ENCODE measurements at regions not wholly inside any gene's neighbourhood (a gene's known extent, or its start where the extent isn't known, plus 50 kb on each side); places are given as distances from the start of the nearest gene placed in this dataset.

- no peaks in the 10 kb centered on the region for H3K79me1 ChIP-seq (ENCODE audit: low read length)
- H3K4me1 ChIP-seq (ENCODE audit: control insufficient read depth in 1 of 2, insufficient read depth in 2 of 2, low read length in 2 of 2): no peaks in the 10 kb centered on the region
- no peak overlapping the region for H2BK12ac ChIP-seq (ENCODE audit: low read length)
- no peaks in the 10 kb centered on the region for H3K27me3 ChIP-seq (ENCODE audit: insufficient read depth, low read length)
- H2BK5ac ChIP-seq (ENCODE audit: low read depth, low read length, poor library complexity): no peak overlapping the region
- no peaks in the 10 kb centered on the region for H3K79me2 ChIP-seq (ENCODE audit: control insufficient read depth, insufficient read depth, low read length, poor library complexity)
- H4K8ac ChIP-seq (ENCODE audit: low read depth, low read length): no peak overlapping the region
- H3K14ac ChIP-seq (ENCODE audit: low read length): no peak overlapping the region
- no peak overlapping the region for H3K27ac ChIP-seq (ENCODE audit: low read depth, low read length)
- H3K23ac ChIP-seq (ENCODE audit: low read length): no peak overlapping the region
- DNase-seq: no peak
- no peak overlapping the region for H3K4me2 ChIP-seq (ENCODE audit: low read length)
- no peak overlapping the region for H3K4ac ChIP-seq (ENCODE audit: low read depth, low read length)
- no peak overlapping the region for H4K12ac ChIP-seq (ENCODE audit: low read depth, low read length)
- H3K36me3 ChIP-seq (ENCODE audit: control insufficient read depth in 1 of 2, insufficient read depth in 2 of 2, low read length in 2 of 2): no peaks in the 10 kb centered on the region
- peaks cover 3% of the 10 kb centered on the region for H3K9me3 ChIP-seq (ENCODE audit: insufficient read depth, low read depth, low read length)
- no peak overlapping the region for H3K9ac ChIP-seq (ENCODE audit: low read length)
- no peak overlapping the region for H2AFZ ChIP-seq (ENCODE audit: insufficient read depth, low read length, poor library complexity)
- H2BK120ac ChIP-seq (ENCODE audit: insufficient read depth, low read length, poor library complexity): no peak overlapping the region
- no peak overlapping the region for H3K4me3 ChIP-seq (ENCODE audit: low read depth, low read length)
- H4K91ac ChIP-seq (ENCODE audit: low read depth, low read length): no peak overlapping the region
- no CpG with 5 or more reads among the region's 2 CpGs for WGBS (ENCODE audit: extremely low coverage, insufficient coverage, insufficient read length)
- no peak overlapping the region for H2AK5ac ChIP-seq (ENCODE audit: low read length)
- no peak overlapping the region for H3K18ac ChIP-seq (ENCODE audit: low read length)
These were observed 107.9 kb downstream of the KCNF1 start for GRCh38 chr2:11019614-11020013.

GRCh38 chr2:11022064-11022463 is 110.3 kb downstream of the KCNF1 start:
- no CpG with 5 or more reads among the region's 6 CpGs for WGBS (ENCODE audit: extremely low coverage, insufficient coverage, insufficient read length)
- H3K36me3 ChIP-seq (ENCODE audit: control insufficient read depth in 1 of 2, insufficient read depth in 2 of 2, low read length in 2 of 2): no peaks in the 10 kb centered on the region

DNA sequence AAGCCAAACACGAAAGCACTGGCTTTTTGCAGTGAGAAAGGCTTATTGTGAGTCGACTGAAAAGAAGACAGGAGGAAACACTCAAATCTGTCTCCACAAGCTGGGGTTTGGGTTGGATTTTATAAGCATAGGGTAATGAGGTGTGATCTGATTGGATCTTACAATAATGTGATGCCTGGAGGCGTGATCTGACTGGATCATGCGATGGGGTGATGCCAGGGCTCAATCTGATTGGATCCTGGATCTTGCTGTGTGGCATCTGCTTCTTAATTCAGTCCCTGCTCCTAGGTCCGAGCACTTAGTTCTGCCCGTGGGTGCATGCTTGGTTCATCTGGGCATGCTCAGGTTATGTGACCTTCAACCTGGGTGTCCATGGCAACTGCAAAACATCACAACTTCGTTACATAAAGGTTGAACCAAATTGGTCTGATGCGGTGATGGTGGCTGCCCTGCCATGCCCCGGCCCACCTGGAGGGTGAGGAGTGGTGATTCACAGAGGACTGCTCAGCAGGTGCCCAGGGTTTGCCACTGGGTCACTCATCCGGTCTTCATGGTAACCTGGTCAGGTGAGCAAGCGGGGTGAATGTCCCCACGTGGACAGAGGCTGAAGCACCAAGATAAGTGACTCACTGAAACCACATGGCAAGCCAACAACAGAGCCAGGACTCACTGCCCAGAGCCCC is 111.0 kb downstream of the KCNF1 start:
- H4K12ac ChIP-seq (ENCODE audit: low read depth, low read length): no peak overlapping the region
- H3K79me1 ChIP-seq (ENCODE audit: low read length): no peaks in the 10 kb centered on the region
- DNase-seq: no peak
- no CpG with 5 or more reads among the region's 12 CpGs for WGBS (ENCODE audit: extremely low coverage, insufficient coverage, insufficient read length)
- no peaks in the 10 kb centered on the region for H3K36me3 ChIP-seq (ENCODE audit: control insufficient read depth in 1 of 2, insufficient read depth in 2 of 2, low read length in 2 of 2)
- H3K18ac ChIP-seq (ENCODE audit: low read length): no peak overlapping the region
- H3K79me2 ChIP-seq (ENCODE audit: control insufficient read depth, insufficient read depth, low read length, poor library complexity): no peaks in the 10 kb centered on the region
- no peak overlapping the region for H2BK12ac ChIP-seq (ENCODE audit: low read length)
- H3K9me3 ChIP-seq (ENCODE audit: insufficient read depth, low read depth, low read length): peaks cover 3% of the 10 kb centered on the region
- no peak overlapping the region for H3K4me2 ChIP-seq (ENCODE audit: low read length)
- H4K91ac ChIP-seq (ENCODE audit: low read depth, low read length): no peak overlapping the region
- no peak overlapping the region for H2BK5ac ChIP-seq (ENCODE audit: low read depth, low read length, poor library complexity)
- no peak overlapping the region for H3K14ac ChIP-seq (ENCODE audit: low read length)
- H3K4me1 ChIP-seq (ENCODE audit: control insufficient read depth in 1 of 2, insufficient read depth in 2 of 2, low read length in 2 of 2): no peaks in the 10 kb centered on the region
- no peak overlapping the region for H3K23ac ChIP-seq (ENCODE audit: low read length)
- H3K27ac ChIP-seq (ENCODE audit: low read depth, low read length): no peak overlapping the region
- no peak overlapping the region for H3K4me3 ChIP-seq (ENCODE audit: low read depth, low read length)
- no peak overlapping the region for H4K8ac ChIP-seq (ENCODE audit: low read depth, low read length)
- H3K9ac ChIP-seq (ENCODE audit: low read length): no peak overlapping the region
- no peak overlapping the region for H3K4ac ChIP-seq (ENCODE audit: low read depth, low read length)
- H3K27me3 ChIP-seq (ENCODE audit: insufficient read depth, low read length): peaks cover 2% of the 10 kb centered on the region
- no peak overlapping the region for H2BK120ac ChIP-seq (ENCODE audit: insufficient read depth, low read length, poor library complexity)
- no peak overlapping the region for H2AFZ ChIP-seq (ENCODE audit: insufficient read depth, low read length, poor library complexity)
- H2AK5ac ChIP-seq (ENCODE audit: low read length): no peak overlapping the region

More at GRCh38 chr2:11022064-11022463, 110.3 kb downstream of the KCNF1 start:
- no peak overlapping the region for H2AK5ac ChIP-seq (ENCODE audit: low read length)
- H3K27me3 ChIP-seq (ENCODE audit: insufficient read depth, low read length): no peaks in the 10 kb centered on the region
- H3K4me2 ChIP-seq (ENCODE audit: low read length): no peak overlapping the region
- H3K79me1 ChIP-seq (ENCODE audit: low read length): no peaks in the 10 kb centered on the region
- no peak overlapping the region for H4K8ac ChIP-seq (ENCODE audit: low read depth, low read length)
- no peak overlapping the region for H2AFZ ChIP-seq (ENCODE audit: insufficient read depth, low read length, poor library complexity)
- no peaks in the 10 kb centered on the region for H3K79me2 ChIP-seq (ENCODE audit: control insufficient read depth, insufficient read depth, low read length, poor library complexity)
- no peak overlapping the region for H3K4ac ChIP-seq (ENCODE audit: low read depth, low read length)
- no peak overlapping the region for H2BK120ac ChIP-seq (ENCODE audit: insufficient read depth, low read length, poor library complexity)
- H3K9me3 ChIP-seq (ENCODE audit: insufficient read depth, low read depth, low read length): peaks cover 3% of the 10 kb centered on the region
- H4K12ac ChIP-seq (ENCODE audit: low read depth, low read length): no peak overlapping the region
- no peak overlapping the region for H3K14ac ChIP-seq (ENCODE audit: low read length)
- H3K4me1 ChIP-seq (ENCODE audit: control insufficient read depth in 1 of 2, insufficient read depth in 2 of 2, low read length in 2 of 2): no peaks in the 10 kb centered on the region
- H3K9ac ChIP-seq (ENCODE audit: low read length): no peak overlapping the region
- no peak overlapping the region for H4K91ac ChIP-seq (ENCODE audit: low read depth, low read length)
- H2BK5ac ChIP-seq (ENCODE audit: low read depth, low read length, poor library complexity): no peak overlapping the region
- DNase-seq: no peak
- H3K4me3 ChIP-seq (ENCODE audit: low read depth, low read length): no peak overlapping the region
- no peak overlapping the region for H3K18ac ChIP-seq (ENCODE audit: low read length)
- H3K23ac ChIP-seq (ENCODE audit: low read length): no peak overlapping the region
- no peak overlapping the region for H2BK12ac ChIP-seq (ENCODE audit: low read length)
- no peak overlapping the region for H3K27ac ChIP-seq (ENCODE audit: low read depth, low read length)

- Histone ChIP-seq H3K4me3 (ENCODE audit: low read depth, low read length) (no peak overlapping the region), H3K27ac (ENCODE audit: low read depth, low read length) (no peak overlapping the region), H3K4me1 (ENCODE audit: control insufficient read depth in 1 of 2, insufficient read depth in 2 of 2, low read length in 2 of 2) (no peaks in the 10 kb centered on the region), H2BK12ac (ENCODE audit: low read length) (no peak overlapping the region), H2BK120ac (ENCODE audit: insufficient read depth, low read length, poor library complexity) (no peak overlapping the region), H3K4ac (ENCODE audit: low read depth, low read length) (no peak overlapping the region), H4K8ac (ENCODE audit: low read depth, low read length) (no peak overlapping the region), H3K23ac (ENCODE audit: low read length) (no peak overlapping the region), H2AK5ac (ENCODE audit: low read length) (no peak overlapping the region), H3K79me1 (ENCODE audit: low read length) (no peaks in the 10 kb centered on the region), H2AFZ (ENCODE audit: insufficient read depth, low read length, poor library complexity) (no peak overlapping the region), H3K4me2 (ENCODE audit: low read length) (no peak overlapping the region), H4K91ac (ENCODE audit: low read depth, low read length) (no peak overlapping the region), H3K18ac (ENCODE audit: low read length) (no peak overlapping the region), H3K14ac (ENCODE audit: low read length) (no peak overlapping the region), H3K27me3 (ENCODE audit: insufficient read depth, low read length) (peaks cover 2% of the 10 kb centered on the region), H3K9ac (ENCODE audit: low read length) (no peak overlapping the region), H2BK5ac (ENCODE audit: low read depth, low read length, poor library complexity) (no peak overlapping the region), H3K9me3 (ENCODE audit: insufficient read depth, low read depth, low read length) (peaks cover 3% of the 10 kb centered on the region), H4K12ac (ENCODE audit: low read depth, low read length) (no peak overlapping the region), H3K79me2 (ENCODE audit: control insufficient read depth, insufficient read depth, low read length, poor library complexity) (no peaks in the 10 kb centered on the region), H3K36me3 (ENCODE audit: control insufficient read depth in 1 of 2, insufficient read depth in 2 of 2, low read length in 2 of 2) (no peaks in the 10 kb centered on the region)
- DNase-seq: no peak
- no CpG with 5 or more reads among the region's 29 CpGs for WGBS (ENCODE audit: extremely low coverage, insufficient coverage, insufficient read length)
These were observed 111.9 kb downstream of the KCNF1 start for GRCh38 chr2:11023326-11024258.

Measured in trophoblast cell (in vitro differentiated cells and primary cell).